CD8-positive, alpha-beta memory T cell (primary cell): ENCODE measurements at regions not wholly inside any gene's neighbourhood (a gene's known extent, or its start where the extent isn't known, plus 50 kb on each side); places are given as distances from the start of the nearest gene placed in this dataset.

Experiments
- CTCF ChIA-PET: fragments of 350-600 bp; sonication (Branson Sonifier 250); formaldehyde crosslinking; loops from one replicate; lab custom pipeline; 2021; ENCODE audit warnings: antibody characterized with exemption; lab: Charles Lee
- POLR2A ChIA-PET: fragments of 350-600 bp; sonication (Branson Sonifier 250); formaldehyde crosslinking; loops from one replicate; lab custom pipeline; 2021; ENCODE audit warnings: antibody characterized with exemption; lab: Charles Lee
- DNase-seq, 5 donors: peaks; one replicate each; pipeline versions ENCODE4 v3.0.0 to v3.0.0-alpha.2; 2020 to 2022; ENCODE audit warnings: mixed read lengths in 1 of 5
- H3K27ac ChIP-seq: one replicate; pipeline ENCODE4 v1.7.0; 2013; ENCODE audit warnings: low read depth, mild to moderate bottlenecking, low read length, moderate library complexity
- H3K27me3 ChIP-seq: 2 replicates; pipeline ENCODE4 v1.7.0; 2013; ENCODE audit warnings: low read length, mild to moderate bottlenecking; ENCODE audit not compliant: insufficient read depth, poor library complexity, severe bottlenecking
- H3K36me3 ChIP-seq: 2 replicates; pipeline ENCODE4 v1.7.0; 2013; ENCODE audit warnings: mild to moderate bottlenecking, low read length, moderate library complexity; ENCODE audit not compliant: insufficient read depth
- H3K4me1 ChIP-seq: 2 replicates; pipeline ENCODE4 v1.7.0; 2013; ENCODE audit warnings: mild to moderate bottlenecking, low read length, moderate library complexity; ENCODE audit not compliant: insufficient read depth
- H3K4me3 ChIP-seq: 2 replicates; pipeline ENCODE4 v1.7.0; 2013; ENCODE audit warnings: mild to moderate bottlenecking, low read length
- H3K9me3 ChIP-seq: 2 replicates; pipeline ENCODE4 v1.7.0; 2013; ENCODE audit warnings: mild to moderate bottlenecking, low read length
- H3K27ac Mint-ChIP-seq, 8 donors: one replicate each; pipeline ENCODE4 v1.8.0; 2020 to 2021; ENCODE audit warnings: mixed read lengths in 8 of 8, mild to moderate bottlenecking in 6 of 8, inconsistent platforms in 3 of 8, moderate library complexity in 3 of 8
- H3K27me3 Mint-ChIP-seq, 2 donors: one replicate each; pipeline ENCODE4 v1.8.0; 2020 to 2021; ENCODE audit warnings: mixed read lengths in 2 of 2, mild to moderate bottlenecking in 1 of 2, moderate library complexity in 1 of 2
- H3K36me3 Mint-ChIP-seq, 3 donors: one replicate each; pipeline ENCODE4 v1.8.0; 2020 to 2021; ENCODE audit warnings: mixed read lengths in 3 of 3, inconsistent platforms in 1 of 3, mild to moderate bottlenecking in 1 of 3
- H3K4me1 Mint-ChIP-seq, 3 donors: one replicate each; pipeline ENCODE4 v1.8.0; 2020 to 2021; ENCODE audit warnings: mixed read lengths in 3 of 3, inconsistent platforms in 1 of 3, mild to moderate bottlenecking in 1 of 3
- H3K4me3 Mint-ChIP-seq, 7 donors: one replicate each; pipeline ENCODE4 v1.8.0; 2020 to 2021; ENCODE audit warnings: mixed read lengths in 7 of 7, mild to moderate bottlenecking in 6 of 7, moderate library complexity in 4 of 7, inconsistent platforms in 2 of 7
- H3K9me3 Mint-ChIP-seq, 5 donors: one replicate each; pipeline ENCODE4 v1.8.0; 2020 to 2022; ENCODE audit warnings: mixed read lengths in 5 of 5, mild to moderate bottlenecking in 3 of 5, moderate library complexity in 2 of 5, inconsistent platforms in 1 of 5

- no peak overlapping the region for H3K4me3 ChIP-seq
- no peaks in the 10 kb centered on the region for H3K9me3 Mint-ChIP-seq
- CTCF ChIA-PET = no interaction called here
Measured at GRCh38 chr14:22304326-22304725, 284.7 kb downstream of the DAD1 start.

GRCh38 chr14:22303589-22304195, 285.3 kb downstream of the DAD1 start:
- no peak for DNase-seq
- Histone ChIP-seq H3K9me3 (no peaks in the 10 kb centered on the region), H3K4me3 (no peak overlapping the region), H3K4me1 (no peaks in the 10 kb centered on the region), H3K27me3 (no peaks in the 10 kb centered on the region), H3K27ac (no peak overlapping the region), H3K36me3 (no peaks in the 10 kb centered on the region)
- Mint-ChIP-seq H3K27ac (peak overlapping the region in 2 of 8 donors; percentile 24 to 29), H3K36me3 (no peaks in the 10 kb centered on the region), H3K4me1 (no peaks in the 10 kb centered on the region), H3K4me3 (peak overlapping the region in 6 of 7 donors; percentile 16 to 79 (median 44)), H3K27me3 (no peaks in the 10 kb centered on the region), H3K9me3 (no peaks in the 10 kb centered on the region)
- CTCF ChIA-PET = no interaction called here
- POLR2A ChIA-PET = no interaction called here

More at GRCh38 chr14:22304326-22304725, 284.7 kb downstream of the DAD1 start:
- Mint-ChIP-seq H3K27me3 (no peaks in the 10 kb centered on the region), H3K4me1 (no peaks in the 10 kb centered on the region), H3K27ac (no peak overlapping the region), H3K4me3 (peak overlapping the region in 3 of 7 donors; percentile 34 to 73 (median 43)), H3K36me3 (no peaks in the 10 kb centered on the region)
- H3K9me3 ChIP-seq = no peaks in the 10 kb centered on the region
- no peak for DNase-seq
- H3K27me3 ChIP-seq = no peaks in the 10 kb centered on the region
- no peaks in the 10 kb centered on the region for H3K36me3 ChIP-seq
- POLR2A ChIA-PET = no interaction called here
- no peak overlapping the region for H3K27ac ChIP-seq
- no peaks in the 10 kb centered on the region for H3K4me1 ChIP-seq

GRCh38 chr14:22300646-22301045, 288.4 kb downstream of the DAD1 start:
- no peak for DNase-seq
- Histone ChIP-seq H3K4me3 (no peak overlapping the region), H3K36me3 (no peaks in the 10 kb centered on the region), H3K27ac (no peak overlapping the region), H3K4me1 (no peaks in the 10 kb centered on the region), H3K27me3 (no peaks in the 10 kb centered on the region), H3K9me3 (no peaks in the 10 kb centered on the region)
- Mint-ChIP-seq H3K27ac (no peak overlapping the region), H3K4me1 (no peaks in the 10 kb centered on the region), H3K27me3 (no peaks in the 10 kb centered on the region), H3K4me3 (no peak overlapping the region), H3K9me3 (no peaks in the 10 kb centered on the region), H3K36me3 (no peaks in the 10 kb centered on the region)
- POLR2A ChIA-PET = no interaction called here
- CTCF ChIA-PET = no interaction called here

- Mint-ChIP-seq H3K36me3 (no peaks in the 10 kb centered on the region), H3K4me3 (no peak overlapping the region), H3K4me1 (no peaks in the 10 kb centered on the region), H3K27me3 (no peaks in the 10 kb centered on the region), H3K9me3 (no peaks in the 10 kb centered on the region), H3K27ac (no peak overlapping the region)
- POLR2A ChIA-PET = no interaction called here
- Histone ChIP-seq H3K9me3 (no peaks in the 10 kb centered on the region), H3K27me3 (no peaks in the 10 kb centered on the region), H3K4me1 (no peaks in the 10 kb centered on the region), H3K4me3 (no peak overlapping the region), H3K27ac (no peak overlapping the region), H3K36me3 (no peaks in the 10 kb centered on the region)
- no peak for DNase-seq
- CTCF ChIA-PET = no interaction called here
Measured at GRCh38 chr14:22297376-22297775, 291.6 kb downstream of the DAD1 start.

GRCh38 chr14:22296722-22297121, 292.3 kb downstream of the DAD1 start:
- Histone ChIP-seq H3K9me3 (no peaks in the 10 kb centered on the region), H3K4me3 (no peak overlapping the region), H3K27me3 (no peaks in the 10 kb centered on the region), H3K36me3 (no peaks in the 10 kb centered on the region), H3K27ac (no peak overlapping the region), H3K4me1 (no peaks in the 10 kb centered on the region)
- Mint-ChIP-seq H3K4me1 (no peaks in the 10 kb centered on the region), H3K27me3 (no peaks in the 10 kb centered on the region), H3K27ac (no peak overlapping the region), H3K9me3 (no peaks in the 10 kb centered on the region), H3K36me3 (no peaks in the 10 kb centered on the region), H3K4me3 (no peak overlapping the region)
- CTCF ChIA-PET = no interaction called here
- POLR2A ChIA-PET = no interaction called here
- DNase-seq = no peak

- H3K9me3 Mint-ChIP-seq = no peaks in the 10 kb centered on the region
- ChIA-PET CTCF (no interaction called here), POLR2A (no interaction called here)
- H3K27me3 ChIP-seq = no peaks in the 10 kb centered on the region
- no peak overlapping the region for H3K27ac Mint-ChIP-seq
- H3K9me3 ChIP-seq = no peaks in the 10 kb centered on the region
- no peaks in the 10 kb centered on the region for H3K4me1 Mint-ChIP-seq
- H3K36me3 ChIP-seq = no peaks in the 10 kb centered on the region
- DNase-seq = no peak
- H3K4me3 Mint-ChIP-seq = no peak overlapping the region
- no peaks in the 10 kb centered on the region for H3K36me3 Mint-ChIP-seq
- H3K27me3 Mint-ChIP-seq = no peaks in the 10 kb centered on the region
- no peaks in the 10 kb centered on the region for H3K4me1 ChIP-seq
- no peak overlapping the region for H3K4me3 ChIP-seq
- H3K27ac ChIP-seq = no peak overlapping the region
Measured at GRCh38 chr14:22296088-22296487, 292.9 kb downstream of the DAD1 start.

GRCh38 chr14:22291406-22291805, 297.6 kb downstream of the DAD1 start:
- POLR2A ChIA-PET = no interaction called here
- Histone ChIP-seq H3K27me3 (no peaks in the 10 kb centered on the region), H3K9me3 (no peaks in the 10 kb centered on the region), H3K4me1 (no peaks in the 10 kb centered on the region), H3K36me3 (no peaks in the 10 kb centered on the region), H3K4me3 (no peak overlapping the region), H3K27ac (no peak overlapping the region)
- DNase-seq = no peak
- Mint-ChIP-seq H3K36me3 (no peaks in the 10 kb centered on the region), H3K27me3 (no peaks in the 10 kb centered on the region), H3K9me3 (no peaks in the 10 kb centered on the region), H3K27ac (no peak overlapping the region), H3K4me3 (no peak overlapping the region), H3K4me1 (no peaks in the 10 kb centered on the region)
- CTCF ChIA-PET = no interaction called here

- no peaks in the 10 kb centered on the region for H3K4me1 ChIP-seq
- no peaks in the 10 kb centered on the region for H3K27me3 ChIP-seq
- no peaks in the 10 kb centered on the region for H3K4me1 Mint-ChIP-seq
- DNase-seq = no peak
- H3K9me3 Mint-ChIP-seq = no peaks in the 10 kb centered on the region
- no peaks in the 10 kb centered on the region for H3K36me3 Mint-ChIP-seq
- ChIA-PET POLR2A (no interaction called here), CTCF (no interaction called here)
- H3K27ac Mint-ChIP-seq = no peak overlapping the region
- H3K27me3 Mint-ChIP-seq = no peaks in the 10 kb centered on the region
- no peaks in the 10 kb centered on the region for H3K9me3 ChIP-seq
- no peaks in the 10 kb centered on the region for H3K36me3 ChIP-seq
- no peak overlapping the region for H3K4me3 Mint-ChIP-seq
- no peak overlapping the region for H3K4me3 ChIP-seq
- no peak overlapping the region for H3K27ac ChIP-seq
Measured at GRCh38 chr14:22289570-22289969, 299.5 kb downstream of the DAD1 start.

GRCh38 chr14:22285991-22286390, 303.0 kb downstream of the DAD1 start:
- H3K36me3 Mint-ChIP-seq = no peaks in the 10 kb centered on the region
- Histone ChIP-seq H3K27me3 (no peaks in the 10 kb centered on the region), H3K27ac (no peak overlapping the region), H3K9me3 (no peaks in the 10 kb centered on the region), H3K4me3 (no peak overlapping the region), H3K36me3 (no peaks in the 10 kb centered on the region), H3K4me1 (no peaks in the 10 kb centered on the region)
- H3K4me3 Mint-ChIP-seq = no peak overlapping the region
- POLR2A ChIA-PET = no interaction called here
- H3K9me3 Mint-ChIP-seq = no peaks in the 10 kb centered on the region
- H3K27ac Mint-ChIP-seq = no peak overlapping the region
- H3K4me1 Mint-ChIP-seq = no peaks in the 10 kb centered on the region
- CTCF ChIA-PET = no interaction called here
- no peak for DNase-seq
- H3K27me3 Mint-ChIP-seq = no peaks in the 10 kb centered on the region
